Activated T-helper 2 cell treated with anti-CD3 and anti-CD28 coated beads, Interferon-gamma antibody, Interleukin-2, Interleukin-4, amounts not matched to agents 10 μg/mL and 5 μg/mL and 100 μg/mL, durations not matched to agents 14 hours and 24 hours and 36 hours (primary cell): ENCODE measurements at regions not wholly inside any gene's neighbourhood (a gene's known extent, or its start where the extent isn't known, plus 50 kb on each side); places are given as distances from the start of the nearest gene placed in this dataset.

Source experiments
- DNase-seq: peaks from one replicate; pipeline ENCODE4 v3.0.0; 2021; ENCODE audit warnings: low spot score
- H3K27ac Mint-ChIP-seq: one replicate; pipeline ENCODE4 v1.8.0; 2021; ENCODE audit warnings: mixed read lengths
- H3K27me3 Mint-ChIP-seq: one replicate; pipeline ENCODE4 v1.8.0; 2021; ENCODE audit warnings: low read depth, mixed read lengths
- H3K36me3 Mint-ChIP-seq: one replicate; pipeline ENCODE4 v1.8.0; 2021; ENCODE audit warnings: low read depth, mixed read lengths
- H3K4me1 Mint-ChIP-seq: one replicate; pipeline ENCODE4 v1.8.0; 2021; ENCODE audit warnings: low read depth, mixed read lengths
- H3K4me3 Mint-ChIP-seq: one replicate; pipeline ENCODE4 v1.8.0; 2021; ENCODE audit warnings: low read depth, mild to moderate bottlenecking, moderate library complexity, mixed read lengths
- H3K9me3 Mint-ChIP-seq: one replicate; pipeline ENCODE4 v1.8.0; 2021; ENCODE audit warnings: mixed read lengths
- intact Hi-C: fragments of 100-400 bp; cut with micrococcal nuclease; formaldehyde crosslinking; loops from one replicate; pipeline ENCODE4 v1.15.1; 2023

- H3K4me1 Mint-ChIP-seq: no peaks in the 10 kb centered on the region
- no peak for DNase-seq
- H3K36me3 Mint-ChIP-seq: no peaks in the 10 kb centered on the region
- H3K4me3 Mint-ChIP-seq: no peak overlapping the region
- no peaks in the 10 kb centered on the region for H3K9me3 Mint-ChIP-seq
- no peaks in the 10 kb centered on the region for H3K27me3 Mint-ChIP-seq
- intact Hi-C loops: no loop called here
- no peak overlapping the region for H3K27ac Mint-ChIP-seq
Observed at GRCh38 chr20:40606660-40607059, 82.4 kb downstream of the MAFB start.

- H3K27me3 Mint-ChIP-seq: no peaks in the 10 kb centered on the region
- H3K36me3 Mint-ChIP-seq: no peaks in the 10 kb centered on the region
- no peaks in the 10 kb centered on the region for H3K4me1 Mint-ChIP-seq
- H3K27ac Mint-ChIP-seq: no peak overlapping the region
- no peak for DNase-seq
- H3K9me3 Mint-ChIP-seq: no peaks in the 10 kb centered on the region
- intact Hi-C loops: no loop called here
- H3K4me3 Mint-ChIP-seq: no peak overlapping the region
Observed at GRCh38 chr20:40606237-40606636, 82.8 kb downstream of the MAFB start.

- no peak overlapping the region for H3K4me3 Mint-ChIP-seq
- H3K27ac Mint-ChIP-seq: no peak overlapping the region
- H3K36me3 Mint-ChIP-seq: no peaks in the 10 kb centered on the region
- no peaks in the 10 kb centered on the region for H3K9me3 Mint-ChIP-seq
- intact Hi-C loops: no loop called here
- no peaks in the 10 kb centered on the region for H3K27me3 Mint-ChIP-seq
- no peaks in the 10 kb centered on the region for H3K4me1 Mint-ChIP-seq
- no peak for DNase-seq
Observed at GRCh38 chr20:40604416-40604815, 84.6 kb downstream of the MAFB start.

GRCh38 chr20:40603057-40603651 lies 85.9 kb downstream of the MAFB start:
- H3K4me1 Mint-ChIP-seq: no peaks in the 10 kb centered on the region
- H3K36me3 Mint-ChIP-seq: no peaks in the 10 kb centered on the region
- H3K9me3 Mint-ChIP-seq: peaks cover 4% of the 10 kb centered on the region
- H3K27me3 Mint-ChIP-seq: no peaks in the 10 kb centered on the region
- H3K27ac Mint-ChIP-seq: no peak overlapping the region
- H3K4me3 Mint-ChIP-seq: no peak overlapping the region
- intact Hi-C loops: no loop called here
- no peak for DNase-seq

GRCh38 chr20:40602381-40602780 lies 86.7 kb downstream of the MAFB start:
- Mint-ChIP-seq H3K27me3 (no peaks in the 10 kb centered on the region), H3K9me3 (peaks cover 4% of the 10 kb centered on the region), H3K4me1 (no peaks in the 10 kb centered on the region), H3K4me3 (no peak overlapping the region), H3K27ac (no peak overlapping the region), H3K36me3 (no peaks in the 10 kb centered on the region)
- intact Hi-C loops: no loop called here
- DNase-seq: no peak

- no peaks in the 10 kb centered on the region for H3K36me3 Mint-ChIP-seq
- H3K4me3 Mint-ChIP-seq: no peak overlapping the region
- DNase-seq: no peak
- no peaks in the 10 kb centered on the region for H3K4me1 Mint-ChIP-seq
- H3K27ac Mint-ChIP-seq: no peak overlapping the region
- intact Hi-C loops: no loop called here
- H3K27me3 Mint-ChIP-seq: no peaks in the 10 kb centered on the region
- H3K9me3 Mint-ChIP-seq: peaks cover 4% of the 10 kb centered on the region
Observed at GRCh38 chr20:40600441-40601219, 88.4 kb downstream of the MAFB start.

- no peak overlapping the region for H3K4me3 Mint-ChIP-seq
- no peaks in the 10 kb centered on the region for H3K36me3 Mint-ChIP-seq
- DNase-seq: no peak
- no peaks in the 10 kb centered on the region for H3K4me1 Mint-ChIP-seq
- no peaks in the 10 kb centered on the region for H3K27me3 Mint-ChIP-seq
- no peak overlapping the region for H3K27ac Mint-ChIP-seq
- intact Hi-C loops: no loop called here
- peaks cover 4% of the 10 kb centered on the region for H3K9me3 Mint-ChIP-seq
Observed at GRCh38 chr20:40599987-40600386, 89.0 kb downstream of the MAFB start.

- Mint-ChIP-seq H3K36me3 (no peaks in the 10 kb centered on the region), H3K9me3 (no peaks in the 10 kb centered on the region), H3K4me1 (no peaks in the 10 kb centered on the region), H3K27ac (no peak overlapping the region), H3K4me3 (no peak overlapping the region), H3K27me3 (no peaks in the 10 kb centered on the region)
- intact Hi-C loops: no loop called here
- DNase-seq: no peak
Observed at GRCh38 chr20:40592941-40593340, 96.1 kb downstream of the MAFB start.

- intact Hi-C loops: no loop called here
- no peak overlapping the region for H3K27ac Mint-ChIP-seq
- DNase-seq: no peak
Observed at GRCh38 chr20:40591536-40591935, 97.5 kb downstream of the MAFB start.

GRCh38 chr20:40591119-40591518 lies 97.9 kb downstream of the MAFB start:
- Mint-ChIP-seq H3K27ac (no peak overlapping the region), H3K9me3 (no peaks in the 10 kb centered on the region), H3K4me3 (no peak overlapping the region), H3K4me1 (no peaks in the 10 kb centered on the region), H3K27me3 (no peaks in the 10 kb centered on the region), H3K36me3 (no peaks in the 10 kb centered on the region)
- intact Hi-C loops: no loop called here
- DNase-seq: no peak

More at GRCh38 chr20:40591536-40591935, 97.5 kb downstream of the MAFB start:
- Mint-ChIP-seq H3K27me3 (no peaks in the 10 kb centered on the region), H3K4me1 (no peaks in the 10 kb centered on the region), H3K4me3 (no peak overlapping the region), H3K9me3 (no peaks in the 10 kb centered on the region), H3K36me3 (no peaks in the 10 kb centered on the region)

- H3K36me3 Mint-ChIP-seq: no peaks in the 10 kb centered on the region
- no peak overlapping the region for H3K4me3 Mint-ChIP-seq
- H3K27me3 Mint-ChIP-seq: no peaks in the 10 kb centered on the region
- H3K4me1 Mint-ChIP-seq: no peaks in the 10 kb centered on the region
- no peak overlapping the region for H3K27ac Mint-ChIP-seq
- intact Hi-C loops: no loop called here
- no peaks in the 10 kb centered on the region for H3K9me3 Mint-ChIP-seq
- no peak for DNase-seq
Observed at GRCh38 chr20:40589581-40589980, 99.5 kb downstream of the MAFB start.

GRCh38 chr20:40588891-40589290 lies 100.1 kb downstream of the MAFB start:
- Mint-ChIP-seq H3K36me3 (no peaks in the 10 kb centered on the region), H3K4me1 (no peaks in the 10 kb centered on the region), H3K27ac (no peak overlapping the region), H3K27me3 (no peaks in the 10 kb centered on the region), H3K4me3 (no peak overlapping the region), H3K9me3 (no peaks in the 10 kb centered on the region)
- no peak for DNase-seq
- intact Hi-C loops: no loop called here

- no peak overlapping the region for H3K27ac Mint-ChIP-seq
- H3K27me3 Mint-ChIP-seq: no peaks in the 10 kb centered on the region
- H3K36me3 Mint-ChIP-seq: no peaks in the 10 kb centered on the region
- no peaks in the 10 kb centered on the region for H3K9me3 Mint-ChIP-seq
- no peak overlapping the region for H3K4me3 Mint-ChIP-seq
- H3K4me1 Mint-ChIP-seq: no peaks in the 10 kb centered on the region
- intact Hi-C loops: no loop called here
- DNase-seq: no peak
Observed at GRCh38 chr20:40587038-40587437, 102.0 kb downstream of the MAFB start.
